NCI-H446 treated with DMSO at 0.1 percent for 48 hours (cell line): ENCODE measurements at regions not wholly inside any gene's neighbourhood (a gene's known extent, or its start where the extent isn't known, plus 50 kb on each side); places are given as distances from the start of the nearest gene placed in this dataset.
"Not testable (repeated sequence)": the region's sequence is repeated elsewhere in the genome, so short reads cannot be mapped to it uniquely, and the experiment has no call there.

Experiments used
- DNase-seq: peaks from one replicate; lab custom pipeline; 2025; lab: John Stamatoyannopoulos, UW

- no peak for DNase-seq
These were observed 53.4 kb downstream of the MC4R start for GRCh38 chr18:60319129-60319528.

- no peak for DNase-seq
These were observed 60.8 kb downstream of the MC4R start for GRCh38 chr18:60311676-60312360.

- DNase-seq = no peak
These were observed 76.9 kb downstream of the MC4R start for GRCh38 chr18:60295674-60296073.

- DNase-seq = no peak
These were observed 80.4 kb downstream of the MC4R start for GRCh38 chr18:60292186-60292585.

GRCh38 chr18:60279391-60279790 lies 93.2 kb downstream of the MC4R start:
- peak; percentile 1 for DNase-seq

- peak; percentile 84 for DNase-seq
These were observed 94.6 kb downstream of the MC4R start for GRCh38 chr18:60277855-60278480.

GRCh38 chr18:60267391-60268058 lies 105.0 kb downstream of the MC4R start:
- no peak for DNase-seq

GRCh38 chr18:60266558-60266957 lies 106.0 kb downstream of the MC4R start:
- no peak for DNase-seq

- DNase-seq = no peak
These were observed 113.4 kb downstream of the MC4R start for GRCh38 chr18:60259052-60259681.

GRCh38 chr18:60249388-60249787 lies 123.2 kb downstream of the MC4R start:
- DNase-seq = no peak

GRCh38 chr18:60248336-60249330 lies 123.9 kb downstream of the MC4R start:
- no peak for DNase-seq

- no peak for DNase-seq
These were observed 125.5 kb downstream of the MC4R start for GRCh38 chr18:60247103-60247502.

GRCh38 chr18:60246606-60247005 lies 126.0 kb downstream of the MC4R start:
- DNase-seq = no peak

GRCh38 chr18:60245096-60245495 lies 127.5 kb downstream of the MC4R start:
- DNase-seq = no peak

- not testable (repeated sequence) for DNase-seq
These were observed 133.4 kb downstream of the MC4R start for GRCh38 chr18:60239024-60239710.

GRCh38 chr18:60235164-60235563 lies 137.4 kb downstream of the MC4R start:
- no peak for DNase-seq

GRCh38 chr18:60232541-60232940 lies 140.0 kb downstream of the MC4R start:
- no peak for DNase-seq

GRCh38 chr18:60228609-60229595 lies 143.7 kb downstream of the MC4R start:
- DNase-seq = no peak

GRCh38 chr18:60215432-60215831 lies 157.1 kb downstream of the MC4R start:
- no peak for DNase-seq

- DNase-seq = no peak
These were observed 163.5 kb downstream of the MC4R start for GRCh38 chr18:60209042-60209441.
